Spleen (tissue), 11 donors: ENCODE measurements at regions not wholly inside any gene's neighbourhood (a gene's known extent, or its start where the extent isn't known, plus 50 kb on each side); places are given as distances from the start of the nearest gene placed in this dataset.

ENCODE experiments used
- DNase-seq: peaks from one replicate; pipeline ENCODE4 v3.0.0-alpha.2; 2020
- H3K27ac ChIP-seq, 8 donors: fragments of 200-600 bp; sonication (generic) in 7 of 8; 1 replicate in 4 of 8; 2 replicates in 4 of 8; pipeline versions ENCODE4 v1.5.0 to v1.8.0; 2016 to 2021; ENCODE audit warnings: inconsistent platforms in 4 of 8, mild to moderate bottlenecking in 4 of 8, moderate library complexity in 1 of 8
- H3K27me3 ChIP-seq, 7 donors: fragments of 200-600 bp; sonication (generic) in 6 of 7; replicated peaks in 1 of 7; 1 replicate in 4 of 7; 2 replicates in 3 of 7; pipeline versions ENCODE4 v1.5.0 to v1.8.0; 2016 to 2021; ENCODE audit warnings: inconsistent platforms in 3 of 7, mild to moderate bottlenecking in 1 of 7
- H3K36me3 ChIP-seq, 6 donors: fragments of 200-600 bp; sonication (generic) in 5 of 6; 1 replicate in 4 of 6; 2 replicates in 2 of 6; pipeline versions ENCODE4 v1.5.0 to v1.8.0; 2016 to 2021; ENCODE audit warnings: inconsistent platforms in 2 of 6
- H3K4me1 ChIP-seq, 6 donors: fragments of 200-600 bp; sonication (generic) in 5 of 6; 1 replicate in 3 of 6; 2 replicates in 3 of 6; pipeline versions ENCODE4 v1.5.0 to v1.8.0; 2016 to 2021; ENCODE audit warnings: inconsistent platforms in 3 of 6
- H3K4me3 ChIP-seq, 8 donors: fragments of 200-600 bp; sonication (generic) in 7 of 8; 1 replicate in 4 of 8; 2 replicates in 4 of 8; pipeline versions ENCODE4 v1.5.0 to v1.8.0; 2016 to 2021; ENCODE audit warnings: inconsistent platforms in 4 of 8, mild to moderate bottlenecking in 4 of 8, moderate library complexity in 2 of 8
- H3K9me3 ChIP-seq, 8 donors: fragments of 200-600 bp; sonication (generic) in 7 of 8; 1 replicate in 4 of 8; 2 replicates in 4 of 8; pipeline versions ENCODE4 v1.5.0 to v1.8.0; 2016 to 2021; ENCODE audit warnings: inconsistent platforms in 4 of 8
- POLR2A ChIP-seq, 3 donors: fragments of 450-650 bp; IDR thresholded peaks; one replicate each; pipeline ENCODE4 v1.5.1; 2017; ENCODE audit warnings: antibody characterized with exemption in 3 of 3, mild to moderate bottlenecking in 1 of 3
- POLR2AphosphoS5 ChIP-seq, 3 donors: sonication (generic); formaldehyde crosslinking; IDR thresholded peaks; one replicate each; pipeline ENCODE4 v1.5.1; 2017; ENCODE audit warnings: antibody characterized with exemption in 3 of 3
- WGBS, 5 donors: extraction: QIAGEN DNeasy Blood & Tissue Kit in 3 of 5; methylation state at CpG; one replicate each; pipeline versions ENCODE4 v1.1.5 to v1.1.7; 2013 to 2018; 5-methylcytosine and 5-hydroxymethylcytosine counted together
- intact Hi-C: fragments of 100-400 bp; cut with DNase I; formaldehyde crosslinking; loops from one replicate; pipeline ENCODE4 v1.15.0; 2023; ENCODE audit warnings: low total_unique reads
- TF ChIP-seq, protein P1 (sequence below), 11 experiments: fragments of 200-600 bp in 7 of 11; fragments of 450-650 bp in 4 of 11; sonication (generic) in 4 of 11; IDR thresholded peaks in 8 of 11; conservative IDR thresholded peaks in 3 of 11; 1 replicate in 7 of 11; 2 replicates in 4 of 11; pipeline versions ENCODE4 v1.4.0 to v1.8.0; 2016 to 2021; ENCODE audit warnings: antibody characterized with exemption in 11 of 11, inconsistent platforms in 4 of 11, mild to moderate bottlenecking in 1 of 11
- donor health status: healthy with polysubstance abuse.
- donor health status: DM: no; HTN: no; CAD: no; lungs with moderate emphysema.
- donor health status: DM: no; HTN: no; CAD: no.
- donor health status: Bipolar disorder and iron deficiency.
- donor health status: healthy.
- donor health status: DM: no; HTN: no; CAD: no.
- donor health status: DM: yes; HTN: yes; CAD: no.

GRCh38 chr12:25326326-25326725, 75.6 kb upstream of the KRAS start:
- intact Hi-C loops: no loop called here
- Histone ChIP-seq H3K4me3 (no peak overlapping the region), H3K27ac (no peak overlapping the region), H3K36me3 (no peaks in the 10 kb centered on the region), H3K4me1 (peaks cover 6 to 38% (median 15%) of the 10 kb centered on the region in 6 donors), H3K27me3 (no peaks in the 10 kb centered on the region), H3K9me3 (no peaks in the 10 kb centered on the region)
- 89 to 93% (median 91%) methylated on average over 2 of the region's 2 CpGs for WGBS, 5 donors
- no peak for TF ChIP-seq POLR2AphosphoS5 (IDR thresholded peaks at IDR 0.05)
- no peak for TF ChIP-seq POLR2A (IDR thresholded peaks at IDR 0.05)
- TF ChIP-seq, protein P1, sequence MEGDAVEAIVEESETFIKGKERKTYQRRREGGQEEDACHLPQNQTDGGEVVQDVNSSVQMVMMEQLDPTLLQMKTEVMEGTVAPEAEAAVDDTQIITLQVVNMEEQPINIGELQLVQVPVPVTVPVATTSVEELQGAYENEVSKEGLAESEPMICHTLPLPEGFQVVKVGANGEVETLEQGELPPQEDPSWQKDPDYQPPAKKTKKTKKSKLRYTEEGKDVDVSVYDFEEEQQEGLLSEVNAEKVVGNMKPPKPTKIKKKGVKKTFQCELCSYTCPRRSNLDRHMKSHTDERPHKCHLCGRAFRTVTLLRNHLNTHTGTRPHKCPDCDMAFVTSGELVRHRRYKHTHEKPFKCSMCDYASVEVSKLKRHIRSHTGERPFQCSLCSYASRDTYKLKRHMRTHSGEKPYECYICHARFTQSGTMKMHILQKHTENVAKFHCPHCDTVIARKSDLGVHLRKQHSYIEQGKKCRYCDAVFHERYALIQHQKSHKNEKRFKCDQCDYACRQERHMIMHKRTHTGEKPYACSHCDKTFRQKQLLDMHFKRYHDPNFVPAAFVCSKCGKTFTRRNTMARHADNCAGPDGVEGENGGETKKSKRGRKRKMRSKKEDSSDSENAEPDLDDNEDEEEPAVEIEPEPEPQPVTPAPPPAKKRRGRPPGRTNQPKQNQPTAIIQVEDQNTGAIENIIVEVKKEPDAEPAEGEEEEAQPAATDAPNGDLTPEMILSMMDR (IDR thresholded peaks at IDR 0.05 in 8 of 11, conservative IDR thresholded peaks at IDR 0.05 in 3 of 11): no peak
- DNase-seq: no peak

DNA sequence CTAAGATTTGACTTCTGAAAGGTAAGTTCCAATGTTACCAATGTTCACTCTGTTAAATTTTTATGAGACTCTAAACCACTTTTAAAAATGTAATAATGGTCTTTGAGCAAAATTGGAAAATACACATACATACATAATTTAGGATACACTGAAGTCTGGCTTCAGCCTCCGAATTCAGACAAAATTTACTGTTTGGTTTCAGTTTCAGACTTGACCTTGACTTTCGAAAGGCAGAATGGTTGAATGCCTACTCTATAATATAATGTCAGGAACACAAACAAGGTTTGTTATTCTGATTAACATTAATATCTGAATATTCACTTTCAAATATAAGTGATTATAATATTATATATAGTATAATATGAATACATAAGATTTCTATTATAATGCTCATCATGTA, 74.1 kb upstream of the KRAS start:
- Histone ChIP-seq H3K4me1 (peaks cover 6 to 49% (median 18%) of the 10 kb centered on the region in 6 donors), H3K4me3 (peak overlapping the region in 3 of 8 donors; percentile 0 to 39 (median 13)), H3K27me3 (no peaks in the 10 kb centered on the region), H3K27ac (peak overlapping the region in 1 of 8 donors; percentile 21), H3K36me3 (no peaks in the 10 kb centered on the region), H3K9me3 (no peaks in the 10 kb centered on the region)
- intact Hi-C loops: no loop called here
- WGBS, 5 donors: 22 to 43% (median 26%) methylated on average over 2 of the region's 2 CpGs
- TF ChIP-seq, protein P1 (IDR thresholded peaks at IDR 0.05 in 8 of 11, conservative IDR thresholded peaks at IDR 0.05 in 3 of 11): no peak
- TF ChIP-seq POLR2A (IDR thresholded peaks at IDR 0.05): no peak
- no peak for TF ChIP-seq POLR2AphosphoS5 (IDR thresholded peaks at IDR 0.05)
- no peak for DNase-seq

DNA sequence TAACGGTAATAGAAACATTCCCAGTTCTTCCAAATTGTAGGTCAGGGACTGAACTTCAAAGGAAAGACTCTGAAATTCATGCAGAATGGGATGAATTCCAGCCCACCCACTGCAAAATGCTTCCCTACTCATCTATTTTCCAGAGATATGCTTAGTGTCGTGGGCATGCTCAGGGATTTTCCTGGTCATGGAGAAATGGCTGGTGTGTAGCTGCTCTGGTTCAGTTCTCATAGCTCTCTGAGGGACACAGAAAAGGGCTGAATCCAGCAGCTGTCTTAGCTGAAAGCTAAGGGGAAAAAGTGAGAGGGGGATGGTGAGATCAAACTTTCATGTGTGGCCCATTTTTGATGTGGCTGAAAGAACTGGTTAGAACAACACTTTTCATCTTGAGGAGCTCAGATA, 72.9 kb upstream of the KRAS start:
- no peaks in the 10 kb centered on the region for H3K36me3 ChIP-seq
- TF ChIP-seq POLR2AphosphoS5 (IDR thresholded peaks at IDR 0.05) (no peak), POLR2A (IDR thresholded peaks at IDR 0.05) (no peak)
- TF ChIP-seq, protein P1 (IDR thresholded peaks at IDR 0.05 in 8 of 11, conservative IDR thresholded peaks at IDR 0.05 in 3 of 11): no peak
- H3K4me1 ChIP-seq: peaks cover 6 to 54% (median 19%) of the 10 kb centered on the region in 6 donors
- no peak overlapping the region for H3K4me3 ChIP-seq
- 66 to 72% (median 69%) methylated on average over 2 of the region's 2 CpGs for WGBS, 5 donors
- no peaks in the 10 kb centered on the region for H3K27me3 ChIP-seq
- no peak for DNase-seq
- H3K27ac ChIP-seq: no peak overlapping the region
- H3K9me3 ChIP-seq: no peaks in the 10 kb centered on the region
- intact Hi-C loops: no loop called here

- no peaks in the 10 kb centered on the region for H3K27me3 ChIP-seq
- no peak overlapping the region for H3K4me3 ChIP-seq
- no peak for DNase-seq
- H3K27ac ChIP-seq: peak overlapping the region in 3 of 8 donors; percentile 4 to 47 (median 41)
- H3K36me3 ChIP-seq: no peaks in the 10 kb centered on the region
- no peaks in the 10 kb centered on the region for H3K9me3 ChIP-seq
- WGBS, 5 donors: 29 to 46% (median 33%) methylated on average over 3 of the region's 3 CpGs
- intact Hi-C loops: no loop called here
- TF ChIP-seq POLR2AphosphoS5 (IDR thresholded peaks at IDR 0.05): no peak
- TF ChIP-seq POLR2A (IDR thresholded peaks at IDR 0.05): no peak
- TF ChIP-seq, protein P1 (IDR thresholded peaks at IDR 0.05 in 8 of 11, conservative IDR thresholded peaks at IDR 0.05 in 3 of 11): no peak
- peaks cover 6 to 54% (median 19%) of the 10 kb centered on the region in 6 donors for H3K4me1 ChIP-seq
Measured at GRCh38 chr12:25322918-25323531, 72.3 kb upstream of the KRAS start.
